Activated CD4-positive, alpha-beta T cell treated with anti-CD3 and anti-CD28 coated beads for 48 hours (primary cell): ENCODE measurements at regions not wholly inside any gene's neighbourhood (a gene's known extent, or its start where the extent isn't known, plus 50 kb on each side); places are given as distances from the start of the nearest gene placed in this dataset.

Experiments
- DNase-seq: peaks from one replicate; pipeline ENCODE4 v3.0.0-alpha.2; 2020

DNA sequence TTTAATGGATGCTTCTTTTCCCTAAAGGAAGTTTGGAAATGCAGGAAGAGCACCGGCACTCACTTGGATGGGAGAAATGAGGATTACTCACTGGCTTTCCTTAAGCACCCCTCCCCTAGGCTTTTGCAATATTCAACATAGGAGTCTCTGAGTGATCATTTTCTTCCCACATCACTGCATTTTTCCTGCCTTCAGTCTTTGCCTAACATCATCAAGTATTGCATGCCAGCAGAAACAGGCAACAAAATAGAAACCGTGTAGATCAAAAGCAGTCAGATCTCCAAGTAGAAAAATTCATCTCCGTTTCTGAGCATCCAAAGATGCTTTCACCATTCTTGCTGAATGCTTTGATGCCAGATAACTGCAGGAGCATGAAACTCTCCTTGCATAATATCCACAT, 119.9 kb downstream of the ADCYAP1R1 start:
- no peak for DNase-seq

DNA sequence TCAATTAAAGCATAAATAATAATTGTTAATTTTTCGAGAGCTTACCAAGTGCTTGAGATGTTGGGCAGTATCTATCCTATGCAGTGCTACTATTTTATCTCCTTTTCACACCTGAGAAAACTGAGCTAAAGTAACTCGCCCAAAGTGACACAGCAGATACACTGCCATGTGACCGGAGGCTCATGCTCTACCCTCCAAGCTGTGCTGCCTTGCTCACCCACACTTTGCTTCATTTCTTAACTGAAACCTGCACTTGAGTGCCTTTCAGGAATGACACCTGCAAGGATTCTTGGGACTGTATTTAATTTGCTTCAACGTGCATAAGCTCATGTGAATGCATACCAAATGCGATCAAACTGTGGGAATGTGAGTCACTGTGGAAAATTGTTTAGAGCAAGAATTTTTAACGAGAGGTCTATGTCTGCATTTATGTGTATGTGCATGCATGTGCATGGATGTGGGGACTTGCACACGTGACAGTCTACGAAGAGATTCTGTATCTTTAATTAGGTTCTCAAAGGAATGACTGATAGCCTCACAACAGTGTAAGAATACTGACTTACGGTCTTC, 119.2 kb downstream of the ADCYAP1R1 start:
- DNase-seq, result no peak
